GM12873 (cell line): ENCODE measurements at regions not wholly inside any gene's neighbourhood (a gene's known extent, or its start where the extent isn't known, plus 50 kb on each side); places are given as distances from the start of the nearest gene placed in this dataset.

Source experiments
- TF ChIP-seq, protein P1 (sequence below): IDR thresholded peaks from 2 replicates; pipeline ENCODE4 v1.5.1; 2012; ENCODE audit warnings: low read depth, mild to moderate bottlenecking, moderate library complexity, low read length, control low read depth; ENCODE audit not compliant: insufficient read depth; ENCODE audit errors: missing control alignments

DNA sequence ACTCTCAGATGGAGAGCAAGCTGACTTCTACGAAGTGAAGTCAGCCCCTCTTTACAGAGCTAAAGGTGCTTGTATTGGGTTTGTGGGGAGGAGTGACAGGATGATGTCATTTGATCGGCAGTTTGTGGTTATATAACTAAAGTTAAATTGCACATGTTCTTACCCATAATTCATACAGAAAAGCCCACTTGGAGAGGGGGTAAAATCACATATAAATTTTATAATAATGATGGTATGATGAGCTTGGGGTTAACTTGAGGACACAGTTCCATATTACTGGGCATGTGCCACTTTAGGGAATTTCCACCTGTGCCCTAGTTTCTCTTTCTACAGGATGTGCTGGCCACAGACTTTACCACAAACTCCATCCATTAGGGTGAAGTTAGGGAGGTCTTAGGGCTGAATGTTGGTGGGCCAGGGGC is 1178.6 kb upstream of the CDH9 start:
- TF ChIP-seq, protein P1, sequence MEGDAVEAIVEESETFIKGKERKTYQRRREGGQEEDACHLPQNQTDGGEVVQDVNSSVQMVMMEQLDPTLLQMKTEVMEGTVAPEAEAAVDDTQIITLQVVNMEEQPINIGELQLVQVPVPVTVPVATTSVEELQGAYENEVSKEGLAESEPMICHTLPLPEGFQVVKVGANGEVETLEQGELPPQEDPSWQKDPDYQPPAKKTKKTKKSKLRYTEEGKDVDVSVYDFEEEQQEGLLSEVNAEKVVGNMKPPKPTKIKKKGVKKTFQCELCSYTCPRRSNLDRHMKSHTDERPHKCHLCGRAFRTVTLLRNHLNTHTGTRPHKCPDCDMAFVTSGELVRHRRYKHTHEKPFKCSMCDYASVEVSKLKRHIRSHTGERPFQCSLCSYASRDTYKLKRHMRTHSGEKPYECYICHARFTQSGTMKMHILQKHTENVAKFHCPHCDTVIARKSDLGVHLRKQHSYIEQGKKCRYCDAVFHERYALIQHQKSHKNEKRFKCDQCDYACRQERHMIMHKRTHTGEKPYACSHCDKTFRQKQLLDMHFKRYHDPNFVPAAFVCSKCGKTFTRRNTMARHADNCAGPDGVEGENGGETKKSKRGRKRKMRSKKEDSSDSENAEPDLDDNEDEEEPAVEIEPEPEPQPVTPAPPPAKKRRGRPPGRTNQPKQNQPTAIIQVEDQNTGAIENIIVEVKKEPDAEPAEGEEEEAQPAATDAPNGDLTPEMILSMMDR: no peak

DNA sequence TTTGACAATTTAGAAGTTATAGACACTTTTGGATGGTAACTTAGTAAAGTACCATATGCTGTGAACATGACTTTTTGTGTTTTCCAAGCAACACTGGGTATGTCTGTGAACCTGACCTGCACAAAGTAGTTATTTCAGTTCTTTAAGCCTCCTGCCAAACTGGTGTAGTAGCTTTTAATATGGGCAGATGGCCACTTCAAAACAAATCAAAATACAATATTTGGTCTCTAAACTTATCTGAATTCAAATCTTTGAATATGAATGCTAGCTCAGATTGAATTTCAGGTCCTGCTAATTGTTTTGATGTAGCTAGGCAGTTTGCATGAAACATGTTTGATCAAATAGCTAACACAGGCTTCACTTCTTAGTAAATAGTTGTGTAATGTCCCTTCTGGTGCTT is 1176.7 kb upstream of the CDH9 start:
- TF ChIP-seq, protein P1: no peak

DNA sequence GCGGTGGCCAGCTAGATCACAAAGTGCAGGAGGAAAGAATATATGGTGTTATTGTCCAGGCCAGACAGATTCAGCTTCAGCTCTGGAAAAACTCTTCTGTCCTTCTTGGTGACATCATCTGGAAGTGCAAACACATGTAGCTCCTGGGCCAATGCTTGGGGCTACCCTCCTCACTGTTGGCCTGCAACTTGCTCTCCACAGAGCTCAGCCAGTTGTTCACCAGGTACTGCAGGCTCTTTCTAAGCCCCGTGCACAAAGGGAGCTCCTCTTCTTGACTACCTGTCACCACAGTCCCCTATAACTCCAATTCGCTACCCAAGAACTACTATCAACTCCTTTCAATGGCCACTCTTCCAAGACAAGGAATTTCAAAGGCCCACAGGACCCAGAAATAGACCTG is 1175.9 kb upstream of the CDH9 start:
- TF ChIP-seq, protein P1: no peak

DNA sequence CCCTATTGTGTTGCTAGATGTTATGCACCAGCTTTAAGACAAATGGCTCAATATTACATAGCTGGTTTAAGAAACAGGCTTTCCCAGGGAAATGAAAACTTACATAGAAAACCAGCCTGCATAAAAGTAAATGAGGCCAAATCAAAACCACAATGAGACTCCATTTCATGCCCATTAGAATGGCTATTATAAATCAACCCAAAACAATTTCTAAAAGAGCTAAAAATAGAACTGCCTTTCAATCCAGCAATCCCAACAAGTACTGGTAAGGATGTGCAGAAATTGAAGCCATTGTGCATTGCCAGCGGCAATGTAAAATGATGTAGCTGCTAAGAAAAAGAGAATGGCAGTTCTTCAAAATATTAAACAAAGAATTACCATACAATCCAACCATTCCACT is 1170.0 kb upstream of the CDH9 start:
- TF ChIP-seq, protein P1: no peak

DNA sequence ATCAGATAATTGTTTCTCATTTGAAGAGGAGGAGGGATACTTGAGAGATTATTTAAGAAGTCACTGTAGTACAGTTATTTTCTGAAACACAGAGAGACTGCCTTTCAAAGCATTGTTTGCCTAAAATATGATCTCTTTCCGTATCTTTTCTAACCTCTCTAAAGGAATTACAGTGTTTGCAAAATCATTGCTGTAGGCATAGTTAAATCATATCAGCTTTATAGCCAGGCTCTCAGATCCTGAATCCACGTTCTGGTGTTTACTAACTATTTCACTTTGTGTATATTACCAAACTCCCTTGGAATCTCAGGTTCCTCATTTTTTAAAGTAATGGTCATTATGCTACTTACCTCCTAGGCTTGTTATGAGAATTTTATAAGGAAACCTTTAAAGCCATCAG is 1151.6 kb upstream of the CDH9 start:
- TF ChIP-seq, protein P1: no peak

DNA sequence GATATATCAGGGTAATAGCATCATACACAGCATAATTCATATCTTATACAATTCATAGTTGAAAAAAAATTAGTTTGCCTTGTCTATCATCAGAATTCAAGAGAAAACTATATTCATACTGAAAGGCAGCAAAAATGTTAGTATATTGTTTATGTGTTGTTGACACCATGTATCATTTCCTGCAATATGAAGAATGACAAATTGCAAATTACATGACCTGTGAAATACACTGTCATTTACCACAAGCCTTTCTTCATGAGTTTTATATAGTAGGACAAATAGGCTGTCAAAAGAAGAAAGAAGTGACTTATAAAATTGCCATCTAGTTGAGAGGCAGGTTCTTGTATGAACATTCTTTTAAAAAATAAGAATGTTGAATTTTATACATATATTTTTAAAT is 1136.3 kb upstream of the CDH9 start:
- TF ChIP-seq, protein P1: no peak

DNA sequence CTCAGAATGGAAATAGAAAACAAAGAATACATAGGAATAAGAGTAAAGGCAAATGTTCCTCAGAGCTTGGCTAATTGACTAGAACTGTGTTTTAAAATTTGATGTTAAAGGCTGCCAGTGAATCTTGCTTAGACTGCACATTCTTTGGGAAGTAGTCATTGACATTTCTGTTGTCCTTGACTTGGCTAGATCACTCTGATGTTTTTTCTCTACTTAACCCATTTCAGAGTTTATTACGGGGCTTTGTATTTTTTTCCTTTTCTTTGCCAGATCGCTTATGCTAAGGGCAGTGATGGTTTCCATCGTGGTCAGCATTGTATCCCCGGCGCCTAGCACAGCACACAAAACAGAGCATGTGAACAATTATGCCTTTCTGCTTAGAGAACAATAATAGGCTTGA is 1126.7 kb upstream of the CDH9 start:
- TF ChIP-seq, protein P1: no peak
